Right hindlimb (tissue), 1 donor: ENCODE measurements at regions not wholly inside any gene's neighbourhood (a gene's known extent, or its start where the extent isn't known, plus 50 kb on each side); places are given as distances from the start of the nearest gene placed in this dataset.
"Not testable (repeated sequence)": the region's sequence is repeated elsewhere in the genome, so short reads cannot be mapped to it uniquely, and the experiment has no call there.

Experiments used
- DNase-seq: peaks from one replicate; pipeline ENCODE4 v3.0.0-alpha.2; 2018

- DNase-seq: no peak
Measured at GRCh38 chr17:13204607-13205237, 186.9 kb upstream of the ELAC2 start.

DNA sequence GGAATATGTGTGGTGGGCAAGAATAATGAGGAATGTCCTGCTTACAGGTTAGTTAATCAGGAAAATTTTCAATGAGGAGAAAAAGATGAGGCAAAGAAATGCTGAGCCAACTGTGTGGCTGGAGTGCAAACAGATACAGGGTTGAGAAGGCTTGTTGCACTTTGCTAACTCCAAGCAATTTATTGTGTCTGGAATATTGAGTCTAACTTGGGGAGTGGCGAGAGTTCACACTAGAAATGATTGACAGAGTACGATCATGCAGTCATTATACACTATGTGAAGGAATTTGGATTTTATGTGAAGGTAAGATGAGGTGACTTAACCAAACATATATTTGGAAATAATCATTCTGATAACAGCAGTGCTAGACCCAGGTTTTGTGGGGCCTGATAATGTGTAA lies 185.0 kb upstream of the ELAC2 start:
- no peak for DNase-seq

DNA sequence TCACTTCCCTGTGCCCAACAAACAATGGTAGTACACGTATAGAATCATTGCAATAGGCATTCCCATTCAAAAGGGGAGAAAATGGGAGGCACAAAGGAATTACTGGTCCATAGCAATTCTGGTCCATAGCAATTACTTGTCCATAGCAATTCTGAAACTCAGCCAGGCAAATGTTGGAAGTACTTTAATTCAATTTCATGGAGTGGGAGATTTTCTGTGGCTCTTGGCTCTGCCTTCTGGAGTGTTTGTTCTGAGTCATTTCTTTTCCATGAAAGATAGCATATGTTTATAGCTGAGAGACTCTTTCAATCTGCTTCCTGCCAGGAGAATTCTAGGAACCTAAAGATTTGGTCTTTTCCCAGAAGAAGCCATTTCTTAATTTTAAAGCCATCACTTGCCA lies 182.8 kb upstream of the ELAC2 start:
- DNase-seq: no peak

GRCh38 chr17:13199425-13199824 lies 181.6 kb upstream of the ELAC2 start:
- no peak for DNase-seq

- DNase-seq: no peak
Measured at GRCh38 chr17:13197586-13197985, 179.8 kb upstream of the ELAC2 start.

- no peak for DNase-seq
Measured at GRCh38 chr17:13194887-13195286, 177.1 kb upstream of the ELAC2 start.

DNA sequence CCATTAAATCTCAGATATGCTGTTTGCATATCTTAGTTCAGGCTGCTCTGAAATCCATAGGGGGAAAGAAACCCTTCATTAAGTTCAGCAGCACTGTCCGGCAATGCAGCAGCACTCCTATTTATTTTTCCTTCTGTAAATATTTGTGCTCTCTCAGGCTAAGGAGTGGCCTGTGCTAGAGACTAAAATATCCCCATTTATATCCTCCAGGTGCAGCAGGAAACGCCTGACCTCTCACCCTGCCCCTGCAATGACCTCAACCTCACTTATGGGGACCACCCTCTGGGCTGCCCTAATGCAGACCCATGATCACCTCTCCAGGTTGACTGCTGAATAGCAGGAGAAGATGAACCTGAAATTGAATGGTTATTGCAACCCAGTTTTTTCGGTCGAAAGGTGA lies 165.0 kb upstream of the ELAC2 start:
- DNase-seq: no peak

DNA sequence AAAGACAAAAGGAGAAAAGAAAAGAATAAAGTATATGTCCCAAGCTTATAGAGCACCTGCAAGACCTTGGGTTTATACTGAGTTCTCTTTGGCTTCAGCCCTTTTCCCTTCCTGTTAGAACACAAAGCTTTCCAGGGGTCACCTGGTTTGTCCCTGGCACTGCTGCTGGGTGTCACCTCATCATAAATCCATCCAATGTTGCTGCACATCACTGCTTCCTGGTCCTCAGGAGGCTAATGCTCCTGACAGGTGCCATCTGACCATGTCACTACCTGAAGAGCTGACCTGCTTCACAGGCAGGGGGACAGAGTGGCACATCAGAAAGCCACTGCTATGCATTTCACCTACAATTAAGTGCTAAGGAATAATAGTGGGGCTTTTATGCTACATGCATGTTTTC lies 164.6 kb upstream of the ELAC2 start:
- no peak for DNase-seq

DNA sequence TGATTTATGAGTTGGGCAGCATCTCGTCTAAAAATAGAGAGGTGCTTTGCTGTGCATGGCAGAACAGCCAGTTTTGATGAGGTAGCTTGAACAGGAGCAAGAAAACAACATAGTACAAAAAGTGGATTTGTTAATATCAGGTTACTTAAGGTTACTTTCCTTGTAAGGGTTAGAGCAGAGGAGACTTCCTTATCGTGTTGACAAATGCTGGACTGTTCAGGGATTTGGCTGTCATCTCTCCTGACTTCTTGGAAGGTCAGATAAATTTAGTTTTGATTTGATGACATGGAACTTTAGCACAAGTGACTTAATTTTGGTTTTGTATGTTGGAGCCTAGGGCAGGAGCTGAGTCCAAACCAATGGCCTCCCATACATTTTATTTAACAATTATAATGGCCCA lies 163.9 kb upstream of the ELAC2 start:
- DNase-seq: no peak

DNA sequence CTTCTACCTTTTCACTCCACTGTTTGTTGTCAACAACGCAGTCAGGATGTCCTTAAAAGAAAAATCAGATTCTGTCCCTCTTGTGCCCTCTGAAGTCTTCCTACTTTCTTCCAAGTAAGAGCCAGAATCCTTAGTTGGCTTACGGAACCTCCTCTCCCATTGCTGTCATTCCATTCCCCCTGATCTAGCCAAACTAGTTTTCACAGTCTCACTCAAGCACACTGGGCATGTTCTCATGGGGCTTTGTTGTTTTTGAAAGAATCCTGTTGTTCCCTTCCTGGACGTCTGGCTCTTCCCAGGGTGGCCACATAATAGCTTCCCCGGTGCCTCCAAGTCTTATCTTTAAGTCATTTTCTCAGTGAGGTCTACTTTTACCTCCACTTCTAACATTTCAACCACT lies 158.6 kb upstream of the ELAC2 start:
- DNase-seq: no peak

DNA sequence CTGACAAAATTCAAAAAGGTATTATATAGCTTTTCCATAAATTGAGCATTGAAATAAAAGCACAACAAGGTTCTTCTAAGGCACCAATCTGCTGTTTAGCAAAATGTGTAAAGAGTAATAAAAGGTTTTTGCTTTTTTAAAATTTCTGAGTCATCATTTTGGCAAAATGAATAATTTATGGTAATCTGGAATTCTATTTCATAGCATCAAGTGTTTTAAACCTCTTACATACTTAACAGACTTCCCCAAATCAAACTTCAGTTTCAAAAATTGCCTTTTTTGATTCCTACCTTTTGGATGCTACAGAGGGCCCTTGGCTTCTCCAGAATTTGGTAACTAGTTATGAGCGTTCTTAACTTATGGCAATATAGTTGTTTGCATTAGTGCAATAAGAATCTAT lies 154.0 kb upstream of the ELAC2 start:
- no peak for DNase-seq

DNA sequence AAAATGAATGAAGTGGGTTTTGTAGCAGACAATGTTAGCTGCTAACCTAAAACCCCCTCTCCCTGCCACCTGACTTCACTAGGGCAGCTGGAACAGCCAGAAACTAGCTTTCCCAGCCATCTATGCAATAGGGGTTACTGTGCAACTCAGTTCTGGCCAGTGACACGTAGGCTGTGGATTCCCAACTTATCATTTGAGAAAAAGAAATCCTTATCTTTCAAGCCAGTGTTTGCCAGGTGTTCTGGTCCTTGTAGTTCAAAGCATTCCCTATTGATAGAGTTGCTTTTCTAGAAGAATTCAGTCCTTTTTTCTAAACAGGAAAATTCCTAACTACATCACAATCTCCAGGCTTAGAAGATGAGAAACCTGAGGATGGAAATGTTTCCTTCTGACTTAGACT lies 144.5 kb upstream of the ELAC2 start:
- DNase-seq: no peak

- DNase-seq: no peak
Measured at GRCh38 chr17:13160790-13161189, 143.0 kb upstream of the ELAC2 start.

- no peak for DNase-seq
Measured at GRCh38 chr17:13160296-13160695, 142.5 kb upstream of the ELAC2 start.

- no peak for DNase-seq
Measured at GRCh38 chr17:13158494-13159240, 140.8 kb upstream of the ELAC2 start.

DNA sequence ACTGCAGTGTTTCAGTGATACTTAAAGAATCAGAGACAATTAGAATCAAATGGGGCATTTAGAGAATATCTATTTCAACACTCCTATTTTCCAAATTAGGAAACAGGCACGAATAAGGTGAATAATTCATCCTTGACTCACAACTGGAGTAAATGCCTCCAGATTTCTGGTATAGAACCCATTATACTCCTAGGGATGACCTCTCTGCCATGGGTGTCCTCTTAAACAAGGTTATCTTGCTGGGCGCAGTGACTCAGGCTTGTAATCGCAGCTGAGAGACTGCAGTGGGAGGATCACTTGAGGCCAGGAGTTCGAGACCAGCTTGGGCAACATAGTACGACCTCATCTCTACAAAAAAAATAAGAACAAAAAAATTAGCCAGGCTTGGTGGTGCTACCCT lies 139.8 kb upstream of the ELAC2 start:
- no peak for DNase-seq

- no peak for DNase-seq
Measured at GRCh38 chr17:13154930-13155329, 137.1 kb upstream of the ELAC2 start.

GRCh38 chr17:13154398-13154797 lies 136.6 kb upstream of the ELAC2 start:
- no peak for DNase-seq

GRCh38 chr17:13153036-13153435 lies 135.2 kb upstream of the ELAC2 start:
- no peak for DNase-seq

DNA sequence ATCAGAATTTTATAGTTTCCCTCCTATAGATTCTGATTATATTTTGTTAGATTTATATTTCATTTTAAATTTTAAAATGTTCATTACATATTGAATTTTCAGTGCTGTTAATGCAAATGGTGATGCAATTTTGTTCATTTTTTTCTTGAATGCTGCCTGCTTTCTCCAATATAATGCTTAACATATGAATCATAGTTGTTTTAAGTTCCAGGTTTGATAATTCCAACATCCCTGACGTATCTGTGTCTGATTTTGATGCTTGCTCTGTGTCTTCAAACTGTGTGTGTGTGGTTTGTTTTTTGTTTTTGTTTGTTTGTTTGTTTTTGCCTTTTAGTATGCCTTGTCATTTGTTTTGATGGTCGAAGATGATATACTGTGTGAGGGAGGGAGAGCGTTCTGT lies 134.7 kb upstream of the ELAC2 start:
- no peak for DNase-seq

DNA sequence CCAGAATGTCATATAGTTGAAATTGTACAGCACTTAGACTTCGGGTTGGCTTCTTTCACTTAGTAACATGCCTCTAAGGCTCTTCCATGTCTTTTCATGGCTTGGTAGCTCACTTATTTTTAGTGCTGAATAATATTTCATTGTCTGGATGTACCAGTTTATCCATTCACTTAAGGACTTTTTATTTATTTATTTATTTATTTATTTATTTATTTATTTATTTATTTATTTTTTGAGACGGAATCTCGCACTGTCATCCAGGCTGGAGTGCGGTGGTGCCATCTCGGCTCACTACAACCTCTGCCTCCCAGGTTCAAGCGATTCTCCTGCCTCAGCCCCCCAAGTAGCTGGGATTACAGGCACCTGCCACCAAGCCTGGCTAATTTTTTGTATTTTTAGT lies 132.9 kb upstream of the ELAC2 start:
- not testable (repeated sequence) for DNase-seq

GRCh38 chr17:13143001-13143400 lies 125.2 kb upstream of the ELAC2 start:
- DNase-seq: no peak

- DNase-seq: no peak
Measured at GRCh38 chr17:13140750-13141149, 122.9 kb upstream of the ELAC2 start.

- no peak for DNase-seq
Measured at GRCh38 chr17:13135506-13135905, 117.7 kb upstream of the ELAC2 start.

GRCh38 chr17:13134076-13134475 lies 116.2 kb upstream of the ELAC2 start:
- DNase-seq: no peak
